GM18505 (cell line): ENCODE measurements at regions not wholly inside any gene's neighbourhood (a gene's known extent, or its start where the extent isn't known, plus 50 kb on each side); places are given as distances from the start of the nearest gene placed in this dataset.
"Not testable (repeated sequence)": the region's sequence is repeated elsewhere in the genome, so short reads cannot be mapped to it uniquely, and the experiment has no call there.

Experiments
- ATAC-seq: cut with Tn5 transposase; IDR thresholded peaks from one replicate; pipeline ENCODE4 v1.9.1; 2021; ENCODE audit not compliant: unreplicated experiment
- POLR2A ChIP-seq: IDR thresholded peaks from 4 replicates; pipeline ENCODE4 v1.6.1; 2011; ENCODE audit warnings: borderline replicate concordance; ENCODE audit not compliant: insufficient read depth, insufficient read length; ENCODE audit errors: extremely low read depth

- no peak for ATAC-seq
- no peak for TF ChIP-seq POLR2A
These were observed 254.3 kb downstream of the THBS2 start for GRCh38 chr6:168999392-168999791.

DNA sequence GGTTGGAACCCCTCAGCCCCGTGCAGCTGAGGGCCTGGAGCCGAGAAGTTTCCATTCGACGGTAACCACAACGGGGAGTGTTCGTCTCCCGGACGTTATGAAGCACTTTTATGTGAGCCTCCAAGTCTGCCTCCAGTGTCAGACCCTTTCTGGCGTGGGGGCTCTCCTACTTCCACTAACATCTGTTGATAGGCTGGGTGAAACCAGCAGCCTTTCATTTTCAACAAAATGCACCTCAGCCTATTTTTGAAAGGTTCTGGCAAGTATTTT is 257.4 kb downstream of the THBS2 start:
- no peak for TF ChIP-seq POLR2A
- ATAC-seq: no peak

- TF ChIP-seq POLR2A: no peak
- ATAC-seq: no peak
These were observed 257.9 kb downstream of the THBS2 start for GRCh38 chr6:168995526-168996355.

DNA sequence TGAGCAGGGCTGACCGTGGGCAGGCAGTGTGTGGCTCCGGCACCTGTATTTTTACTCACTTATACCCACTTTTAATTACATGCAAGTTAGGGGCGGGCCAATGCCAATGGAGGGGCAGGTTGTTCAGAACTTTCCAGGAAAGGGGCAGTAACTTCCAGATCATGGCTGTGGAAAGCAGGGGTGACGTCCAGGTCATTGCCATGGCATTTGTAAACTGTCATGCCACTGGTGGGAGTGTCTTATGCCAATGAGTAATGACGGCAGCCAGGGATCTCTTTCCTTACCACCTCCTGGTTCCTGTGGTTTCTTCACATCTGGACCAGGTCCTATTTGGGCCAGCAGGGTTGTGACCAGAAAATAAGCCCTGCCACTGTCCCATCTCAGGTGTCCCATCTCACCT is 258.7 kb downstream of the THBS2 start:
- no peak for TF ChIP-seq POLR2A
- no peak for ATAC-seq

DNA sequence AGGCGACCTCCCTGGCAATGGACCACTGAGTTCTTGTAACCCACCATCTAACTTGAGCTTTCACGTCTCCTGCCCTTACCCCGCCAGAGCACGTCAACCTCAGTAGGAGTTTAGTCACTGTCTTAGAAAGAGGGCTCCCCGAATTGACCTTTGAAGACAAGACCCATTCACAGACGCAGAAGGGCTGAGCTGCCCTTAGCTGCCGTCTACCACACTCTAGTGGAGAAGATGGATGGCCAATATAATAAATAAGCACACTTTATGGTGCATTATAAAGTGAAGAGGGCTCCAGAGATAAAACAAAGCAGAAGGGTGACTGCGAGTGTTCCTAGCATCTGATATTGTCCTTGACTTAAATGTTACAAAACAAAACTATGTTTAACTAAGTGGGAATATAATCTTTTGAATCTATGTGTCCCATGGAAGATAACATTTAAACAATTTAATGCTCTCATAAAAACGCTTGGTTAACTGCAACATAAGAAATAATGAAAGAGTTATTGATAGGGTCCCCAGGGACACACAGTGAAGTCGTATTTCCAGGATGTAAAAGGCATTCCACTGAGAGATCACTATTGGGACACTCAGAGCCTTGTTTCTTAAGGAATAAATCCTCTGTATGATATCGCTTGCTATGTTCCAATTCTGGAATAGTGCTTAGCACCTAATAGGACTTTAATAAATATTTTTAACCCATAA is 261.1 kb downstream of the THBS2 start:
- no peak for TF ChIP-seq POLR2A
- ATAC-seq: no peak

- not testable (repeated sequence) for ATAC-seq
These were observed 262.0 kb downstream of the THBS2 start for GRCh38 chr6:168991695-168992094.

GRCh38 chr6:168990019-168990751 is 263.5 kb downstream of the THBS2 start:
- ATAC-seq: no peak

DNA sequence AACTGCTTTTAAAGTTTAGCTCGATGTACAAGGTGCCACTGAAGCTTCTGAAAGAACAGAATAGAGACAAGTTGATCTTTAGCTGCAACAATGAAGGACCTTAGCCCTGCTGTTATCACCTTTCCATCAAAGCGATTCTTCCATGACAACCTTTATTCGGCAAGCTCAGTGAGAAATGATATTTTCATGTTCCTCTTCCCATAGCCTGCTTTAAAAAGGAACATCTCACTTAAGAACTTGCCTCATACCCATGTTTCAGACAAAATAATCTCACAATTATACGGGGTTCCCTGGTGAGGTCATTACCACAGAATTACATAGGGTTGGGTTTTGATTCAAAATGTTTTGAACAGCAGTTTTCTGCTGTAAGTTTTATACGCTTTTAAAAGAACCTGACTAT is 264.2 kb downstream of the THBS2 start:
- no peak for ATAC-seq
- TF ChIP-seq POLR2A: no peak

More at GRCh38 chr6:168990019-168990751, 263.5 kb downstream of the THBS2 start:
- TF ChIP-seq POLR2A: no peak

GRCh38 chr6:168988801-168989200 is 264.8 kb downstream of the THBS2 start:
- no peak for TF ChIP-seq POLR2A
- no peak for ATAC-seq

GRCh38 chr6:168988280-168988679 is 265.4 kb downstream of the THBS2 start:
- no peak for TF ChIP-seq POLR2A
- no peak for ATAC-seq

DNA sequence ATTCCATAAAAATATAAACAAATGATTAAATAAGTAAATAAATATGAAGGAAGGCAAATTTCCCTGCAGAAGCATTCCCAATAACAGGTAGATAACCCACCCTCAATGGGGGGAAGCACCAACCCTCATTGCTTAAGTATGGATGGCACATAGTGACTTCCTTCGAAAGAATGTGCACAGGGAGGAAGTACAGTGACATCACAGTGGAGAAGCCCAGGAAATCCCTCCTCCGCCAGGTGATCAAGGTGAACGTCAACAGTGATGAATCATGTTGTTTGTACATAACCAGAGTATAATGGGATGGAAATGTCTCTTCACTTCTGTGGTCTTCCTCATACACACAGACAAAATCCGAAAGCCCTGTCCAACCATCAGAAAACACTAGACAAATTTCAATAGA is 267.9 kb downstream of the THBS2 start:
- no peak for ATAC-seq
- TF ChIP-seq POLR2A: no peak

DNA sequence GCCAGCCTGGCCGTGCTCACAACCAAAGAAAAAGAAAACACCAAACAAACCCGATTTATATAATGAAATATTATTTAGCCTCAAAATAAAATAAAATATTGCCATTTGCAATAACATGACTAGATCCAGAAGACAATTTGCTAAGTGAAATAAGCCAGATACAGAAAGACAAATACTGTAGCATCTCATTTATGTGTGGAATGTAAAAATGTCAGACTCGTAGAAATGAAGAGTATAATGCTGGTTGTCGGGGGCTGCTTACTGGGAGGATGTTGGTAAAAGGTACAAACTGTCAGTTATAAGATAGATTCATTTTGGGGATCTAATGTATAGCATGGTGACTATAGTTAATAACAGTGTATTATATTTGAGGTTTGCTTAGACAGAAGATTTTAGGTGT is 269.7 kb downstream of the THBS2 start:
- no peak for ATAC-seq
- TF ChIP-seq POLR2A: no peak

GRCh38 chr6:168981187-168981586 is 272.5 kb downstream of the THBS2 start:
- TF ChIP-seq POLR2A: no peak
- ATAC-seq: no peak

DNA sequence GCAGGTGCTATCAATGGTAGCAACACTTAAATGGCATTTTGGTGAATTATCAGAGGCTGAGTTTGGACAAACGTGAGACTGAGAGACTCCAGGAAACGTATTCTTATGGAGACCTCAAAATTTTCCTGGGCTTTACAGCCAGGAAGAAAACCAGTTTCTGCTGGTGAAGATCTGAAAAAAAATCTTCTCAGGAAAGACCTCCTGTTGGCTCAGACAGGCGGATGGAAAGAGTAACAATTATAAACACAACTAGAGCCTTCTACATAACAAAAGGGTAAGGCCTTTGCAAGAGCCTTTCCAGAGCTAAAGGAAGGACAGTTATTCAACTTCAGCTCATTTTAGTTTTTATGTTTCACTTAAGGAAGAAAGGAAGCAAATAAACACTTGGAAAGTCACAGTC is 274.4 kb downstream of the THBS2 start:
- no peak for ATAC-seq
- TF ChIP-seq POLR2A: no peak
